ENCODE measurements at regions not wholly inside any gene's neighbourhood (a gene's known extent, or its start where the extent isn't known, plus 50 kb on each side); places are given as distances from the start of the nearest gene placed in this dataset.

DNA sequence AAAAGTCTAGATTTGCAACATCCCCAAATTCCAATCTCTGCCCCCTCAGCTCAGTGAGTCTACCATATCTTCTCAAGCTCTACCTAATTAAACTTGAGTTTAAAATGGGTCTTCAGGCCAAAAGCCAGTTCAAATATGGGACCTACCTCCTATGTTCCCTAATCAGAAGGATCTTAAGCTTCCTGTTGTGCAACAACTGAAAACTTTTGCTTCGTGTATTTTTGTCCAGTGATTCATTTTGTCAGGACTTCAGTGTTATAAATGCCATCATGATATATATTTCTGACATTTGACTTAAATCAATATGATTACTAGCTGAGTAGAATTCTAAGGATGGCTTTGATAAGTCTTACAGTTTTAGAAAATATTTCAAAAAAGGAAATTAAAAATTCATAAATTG is 622.6 kb upstream of the PTCHD4 start:
- TF ChIP-seq, protein P1, sequence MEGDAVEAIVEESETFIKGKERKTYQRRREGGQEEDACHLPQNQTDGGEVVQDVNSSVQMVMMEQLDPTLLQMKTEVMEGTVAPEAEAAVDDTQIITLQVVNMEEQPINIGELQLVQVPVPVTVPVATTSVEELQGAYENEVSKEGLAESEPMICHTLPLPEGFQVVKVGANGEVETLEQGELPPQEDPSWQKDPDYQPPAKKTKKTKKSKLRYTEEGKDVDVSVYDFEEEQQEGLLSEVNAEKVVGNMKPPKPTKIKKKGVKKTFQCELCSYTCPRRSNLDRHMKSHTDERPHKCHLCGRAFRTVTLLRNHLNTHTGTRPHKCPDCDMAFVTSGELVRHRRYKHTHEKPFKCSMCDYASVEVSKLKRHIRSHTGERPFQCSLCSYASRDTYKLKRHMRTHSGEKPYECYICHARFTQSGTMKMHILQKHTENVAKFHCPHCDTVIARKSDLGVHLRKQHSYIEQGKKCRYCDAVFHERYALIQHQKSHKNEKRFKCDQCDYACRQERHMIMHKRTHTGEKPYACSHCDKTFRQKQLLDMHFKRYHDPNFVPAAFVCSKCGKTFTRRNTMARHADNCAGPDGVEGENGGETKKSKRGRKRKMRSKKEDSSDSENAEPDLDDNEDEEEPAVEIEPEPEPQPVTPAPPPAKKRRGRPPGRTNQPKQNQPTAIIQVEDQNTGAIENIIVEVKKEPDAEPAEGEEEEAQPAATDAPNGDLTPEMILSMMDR (conservative IDR thresholded peaks at IDR 0.05) = no peak
- TF ChIP-seq ZFX (IDR thresholded peaks at IDR 0.05) = no peak

All from C4-2B (cell line).